NCI-H2227 (cell line): ENCODE measurements at regions not wholly inside any gene's neighbourhood (a gene's known extent, or its start where the extent isn't known, plus 50 kb on each side); places are given as distances from the start of the nearest gene placed in this dataset.

Experiments used
- DNase-seq: peaks from one replicate; lab custom pipeline; 2025; ENCODE audit not compliant: unreplicated experiment; lab: John Stamatoyannopoulos, UW

DNA sequence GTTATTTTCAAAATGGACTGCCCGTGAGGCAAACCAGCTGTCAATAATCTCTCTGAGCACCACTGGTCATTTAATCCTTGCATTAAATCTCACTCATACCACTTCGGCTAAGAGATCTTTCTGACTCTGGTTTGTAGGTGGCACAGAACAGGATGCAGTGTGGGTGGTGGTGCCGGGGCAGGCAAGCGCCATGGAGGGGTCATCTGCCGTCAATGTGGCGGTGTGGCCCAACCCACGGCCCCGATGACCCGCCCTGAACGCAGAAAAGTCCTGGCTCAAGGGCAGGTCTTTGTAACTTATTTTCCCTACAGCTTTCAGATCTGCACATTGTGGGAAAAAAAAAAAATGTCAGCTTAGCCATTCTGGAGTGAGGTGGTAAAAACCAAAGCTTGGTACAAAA, 73.2 kb upstream of the MGMT start:
- DNase-seq: no peak

DNA sequence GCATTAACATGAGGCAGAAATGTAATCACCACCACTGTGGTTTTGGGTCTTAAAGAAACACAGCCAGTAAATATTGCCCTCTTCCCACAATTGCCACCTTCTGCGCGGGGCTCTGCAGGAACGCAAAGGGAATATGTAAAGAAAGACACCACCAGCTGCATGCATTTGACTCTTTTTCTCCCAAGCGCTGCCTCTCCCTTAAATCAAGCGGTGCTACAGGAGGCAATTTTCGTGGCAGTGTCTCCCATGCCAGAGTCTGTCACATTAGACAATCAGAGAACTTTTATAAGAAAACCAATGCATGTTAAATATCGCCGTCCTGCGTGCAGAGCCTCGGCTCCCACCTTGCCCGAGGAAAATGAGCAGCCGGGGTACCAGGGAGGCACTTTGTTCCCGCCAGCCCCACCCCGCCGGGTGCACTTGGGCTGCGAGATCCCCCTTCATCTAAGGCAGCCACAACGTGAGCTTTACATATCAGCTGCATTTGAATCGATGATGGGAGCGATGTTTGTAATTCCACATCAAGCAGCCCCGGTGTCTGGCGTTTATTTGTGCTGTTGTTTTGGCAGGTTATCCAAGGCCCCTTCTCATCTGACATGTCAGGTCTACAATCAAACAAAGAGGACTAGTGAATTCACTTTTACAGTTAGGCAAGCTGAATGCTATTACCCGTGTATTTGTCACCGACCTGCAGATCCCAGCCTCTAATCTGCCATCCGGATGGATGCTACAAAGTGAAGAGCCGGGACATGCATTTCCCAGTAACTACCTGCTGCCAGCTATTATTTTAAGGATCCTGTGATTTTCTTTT, 72.3 kb upstream of the MGMT start:
- DNase-seq: no peak

DNA sequence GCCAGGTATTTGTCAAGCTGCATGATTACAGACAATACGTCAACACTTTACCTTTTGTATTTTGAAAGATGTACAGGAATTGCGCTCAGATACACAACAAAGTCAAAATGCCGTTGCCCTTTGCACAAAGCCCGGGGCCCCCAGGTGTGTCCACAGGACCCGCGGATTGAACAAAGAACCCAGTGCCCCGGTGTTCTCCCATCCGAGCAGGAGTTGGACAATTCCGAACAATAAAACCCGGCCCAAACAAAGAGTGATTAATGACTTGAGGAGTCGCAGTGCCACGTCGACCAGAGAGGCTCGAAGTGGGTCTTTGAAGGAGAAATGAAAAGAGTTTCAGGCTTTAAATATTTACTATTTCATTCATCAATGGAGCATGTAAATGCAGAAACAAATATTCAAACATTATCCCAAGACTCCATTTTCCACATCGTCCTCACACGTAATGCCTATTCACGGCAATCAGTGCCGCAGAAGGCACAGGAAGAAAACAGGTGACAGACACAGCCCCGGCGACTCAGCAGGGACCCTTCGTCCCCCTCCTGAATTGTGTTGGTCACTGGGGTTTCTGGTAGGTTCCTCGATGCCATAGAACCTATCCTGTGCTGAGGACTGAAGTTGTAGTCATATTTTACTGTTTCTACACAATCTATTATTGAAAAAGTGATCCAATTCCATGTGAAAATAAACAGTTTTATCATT, 70.9 kb upstream of the MGMT start:
- DNase-seq: no peak

DNA sequence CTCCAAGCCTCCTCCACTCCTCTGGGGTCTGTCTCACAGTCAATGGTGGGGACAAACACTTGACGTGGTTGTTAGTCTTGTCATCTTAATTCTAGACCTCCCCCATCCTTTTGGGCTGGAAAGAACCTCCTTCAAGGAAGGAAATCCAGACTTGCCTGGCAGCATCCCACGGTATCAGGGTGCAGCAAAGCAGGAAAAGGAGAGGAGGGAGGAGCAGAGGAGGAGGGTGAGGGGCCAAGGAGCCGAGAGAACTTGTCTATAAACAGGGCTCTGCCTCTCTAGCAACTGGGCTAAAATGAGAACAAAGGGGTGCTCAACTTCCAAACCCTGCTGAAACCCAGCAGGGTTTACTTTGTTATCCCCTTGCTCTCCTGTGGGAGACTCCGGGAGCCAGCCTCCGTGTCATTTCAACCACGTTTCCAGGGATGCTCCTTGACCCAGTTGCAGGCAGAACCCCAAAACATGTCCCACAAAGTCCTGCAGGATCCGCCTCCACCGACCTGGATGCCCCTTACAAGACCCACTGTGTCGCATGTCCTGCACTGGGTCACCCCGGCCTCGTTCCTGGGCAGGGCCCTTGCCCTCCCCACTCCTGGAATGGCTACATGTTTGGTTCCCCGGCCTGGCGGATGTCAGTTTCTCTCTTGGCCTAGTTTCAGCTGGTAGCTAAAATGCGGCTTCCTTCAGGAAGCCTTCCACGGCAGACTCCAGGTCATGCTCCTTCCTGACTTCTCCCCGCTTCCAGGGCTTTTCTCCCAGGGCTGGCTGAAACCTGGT, 69.7 kb upstream of the MGMT start:
- no peak for DNase-seq

DNA sequence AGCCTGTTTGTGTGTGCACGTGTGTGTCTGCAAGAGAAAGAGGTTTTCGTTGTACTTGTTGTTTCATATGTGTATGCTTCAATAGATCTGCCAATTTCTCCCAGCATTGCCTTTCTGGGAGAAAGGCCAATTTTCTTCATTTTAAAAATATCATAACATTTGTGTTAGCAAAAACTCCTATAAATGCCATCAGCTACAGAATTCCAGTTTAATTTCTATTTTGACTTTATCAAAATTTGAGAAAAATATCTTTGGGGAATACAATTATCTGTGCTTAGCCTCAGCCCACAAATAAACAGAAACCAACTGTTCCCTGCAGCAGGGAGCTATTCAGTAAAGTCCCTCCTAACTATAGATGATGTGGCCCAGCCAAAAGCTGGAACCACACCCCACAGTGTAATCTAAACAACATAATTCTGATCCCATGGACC, 68.3 kb upstream of the MGMT start:
- DNase-seq: no peak

DNA sequence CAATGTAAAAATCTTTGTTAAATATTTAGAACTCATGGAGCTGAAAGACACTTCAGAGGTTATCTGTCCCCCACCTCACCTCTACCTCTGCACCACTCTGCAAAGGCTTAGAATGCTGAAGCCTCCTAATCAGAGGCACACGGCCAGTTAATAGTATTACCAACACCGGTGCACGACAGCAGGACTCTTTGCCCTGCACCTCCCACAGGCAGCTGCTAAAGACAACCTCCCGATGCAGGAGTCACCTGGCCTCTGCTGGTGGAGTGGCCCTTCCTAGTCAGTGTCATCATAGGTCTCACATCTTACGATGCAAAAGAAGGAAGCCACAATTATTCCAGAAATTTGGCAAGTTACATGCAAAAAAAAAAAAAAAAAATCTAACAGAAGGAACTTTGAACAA, 66.6 kb upstream of the MGMT start:
- no peak for DNase-seq

DNA sequence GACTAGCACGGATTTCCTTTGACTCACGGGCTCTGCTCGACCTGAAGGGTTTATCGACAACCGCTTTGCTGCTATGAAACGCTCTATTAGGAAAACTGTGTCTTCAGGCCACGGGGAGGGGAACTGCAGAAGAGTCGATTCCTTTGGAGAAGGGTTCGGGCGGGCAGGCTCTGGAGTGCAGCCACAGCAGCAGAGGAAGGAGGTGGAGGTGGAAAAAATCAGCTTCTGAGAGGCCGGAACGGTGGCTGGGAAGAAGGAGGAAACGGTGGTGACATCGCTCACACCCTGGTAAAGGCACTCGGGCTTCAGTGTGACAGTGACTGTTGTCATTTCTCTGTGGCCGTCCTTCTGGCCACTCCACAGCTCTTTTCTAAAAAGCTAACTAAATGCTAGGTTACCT, 64.6 kb upstream of the MGMT start:
- no peak for DNase-seq

DNA sequence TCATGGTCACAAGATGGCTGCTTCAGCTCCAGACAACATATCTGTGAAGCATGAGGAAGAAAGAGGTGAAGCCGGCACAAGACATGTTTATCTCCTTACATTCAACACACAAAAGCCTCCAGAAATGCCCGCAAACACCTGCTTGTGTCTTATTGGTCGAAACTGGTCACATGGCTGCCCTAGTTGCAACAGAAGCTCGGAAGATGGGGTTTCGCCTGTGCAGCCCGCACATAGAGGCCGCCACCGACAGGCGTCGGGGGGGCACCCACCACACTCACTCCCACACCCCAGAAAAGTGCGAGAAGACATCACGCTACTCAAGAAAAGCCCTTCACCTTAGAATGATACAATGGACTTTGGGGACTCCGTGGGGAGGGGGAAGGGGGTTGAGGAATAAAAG, 63.0 kb upstream of the MGMT start:
- DNase-seq: no peak

DNA sequence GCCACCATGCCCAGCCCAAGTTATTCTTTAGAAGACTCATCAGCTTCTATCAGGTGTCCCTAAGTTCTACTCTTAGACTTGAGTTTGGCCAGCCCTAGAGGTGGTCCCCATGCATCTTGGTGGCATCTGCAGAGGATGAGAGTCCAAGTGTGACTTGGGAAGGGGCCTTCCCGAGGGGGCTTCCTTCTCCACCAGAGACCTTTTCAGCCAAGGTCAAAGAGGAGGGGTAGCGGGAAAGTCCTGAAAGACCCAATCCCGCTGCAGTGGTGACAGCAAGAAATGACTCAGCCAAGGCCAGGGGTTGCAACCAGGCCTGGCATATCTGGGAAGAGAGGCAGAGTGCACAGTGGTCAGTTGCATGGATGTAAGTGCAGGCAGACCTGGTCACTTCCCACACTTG, 61.7 kb upstream of the MGMT start:
- no peak for DNase-seq

DNA sequence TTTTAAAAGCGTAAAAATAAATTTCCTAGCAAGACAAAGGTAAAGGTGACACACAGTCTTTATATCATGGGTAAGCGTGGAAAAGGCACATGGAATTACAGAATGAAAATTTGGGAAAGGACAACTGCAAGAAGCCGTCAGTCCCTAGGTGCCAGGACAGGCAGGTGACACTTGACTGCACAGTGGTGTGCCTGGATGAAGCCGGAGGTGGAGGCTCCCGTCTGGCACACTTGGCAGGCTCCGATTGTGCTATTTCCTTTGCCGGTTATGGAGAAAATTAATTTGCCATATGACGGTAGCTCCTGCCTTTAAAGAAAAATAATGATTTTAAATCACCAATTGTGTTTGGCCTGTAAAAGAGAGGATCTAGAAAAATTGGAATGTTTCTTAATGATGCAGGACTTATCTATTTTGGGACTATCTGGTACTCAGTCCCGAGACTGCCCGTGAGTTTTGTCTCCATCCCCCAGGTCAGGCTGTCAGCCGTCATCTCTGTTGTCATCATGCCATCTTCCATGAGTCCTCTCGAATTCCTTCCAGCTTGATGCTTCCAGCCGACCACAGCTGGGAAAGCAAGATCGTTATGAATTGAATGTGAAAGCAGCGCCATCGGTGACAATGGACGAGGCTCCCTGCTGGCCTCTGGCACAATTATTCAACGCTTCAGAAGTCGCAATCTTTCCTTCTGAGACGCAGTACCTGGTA, 56.2 kb upstream of the MGMT start:
- DNase-seq: no peak

DNA sequence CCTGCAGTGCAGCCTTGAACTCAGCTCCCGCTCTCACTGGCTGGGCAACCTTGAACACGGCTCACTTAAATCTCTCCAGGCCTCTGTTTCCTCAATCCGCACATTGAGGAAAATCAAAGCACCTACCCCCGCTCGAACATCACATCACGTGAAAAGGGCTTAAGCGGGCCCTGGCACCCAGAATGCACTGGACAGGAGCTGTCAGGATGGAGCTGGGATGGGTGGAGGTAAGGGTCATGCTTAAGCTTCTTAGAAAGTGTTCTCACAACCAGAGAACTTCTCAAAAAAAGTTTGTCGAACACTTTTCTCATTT, 55.7 kb upstream of the MGMT start:
- no peak for DNase-seq

DNA sequence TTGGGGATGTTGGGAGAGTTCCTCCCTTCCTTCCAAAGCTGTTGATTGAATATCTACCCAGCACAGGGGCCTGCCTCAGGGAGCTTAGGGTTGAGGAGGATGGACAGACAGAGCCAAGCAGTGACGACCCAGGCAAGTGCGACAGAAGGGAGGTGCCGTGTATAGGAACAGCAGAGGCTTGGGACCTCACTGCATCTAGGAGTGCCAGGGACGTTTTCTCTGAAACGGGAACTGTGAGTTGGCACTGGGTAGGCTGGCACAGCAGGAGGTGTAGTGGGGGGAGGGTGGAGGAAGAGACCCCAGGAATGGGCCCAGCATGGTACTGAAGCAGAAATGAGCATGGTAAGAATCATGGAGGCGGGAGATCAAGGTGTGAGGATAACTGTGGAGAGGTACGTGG, 55.3 kb upstream of the MGMT start:
- no peak for DNase-seq

DNA sequence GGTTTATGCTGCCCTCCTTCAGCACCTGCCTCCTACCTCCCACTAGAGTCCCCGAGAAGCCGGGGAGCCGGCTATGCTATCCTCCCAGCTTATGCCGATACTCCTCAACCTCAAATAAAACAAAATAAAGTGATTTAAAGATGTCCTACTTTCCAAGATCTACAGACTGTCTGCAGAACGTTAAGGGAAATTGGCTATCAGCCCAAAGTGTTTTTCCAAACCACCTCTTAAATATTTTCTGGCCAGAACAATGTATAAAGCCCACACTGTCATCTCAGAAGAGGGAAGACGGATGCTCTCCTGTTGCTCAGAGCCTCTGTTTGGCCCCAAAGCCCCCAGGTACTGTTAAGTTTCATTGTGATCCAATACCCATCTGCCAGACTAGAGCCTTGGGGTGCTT, 54.0 kb upstream of the MGMT start:
- no peak for DNase-seq

DNA sequence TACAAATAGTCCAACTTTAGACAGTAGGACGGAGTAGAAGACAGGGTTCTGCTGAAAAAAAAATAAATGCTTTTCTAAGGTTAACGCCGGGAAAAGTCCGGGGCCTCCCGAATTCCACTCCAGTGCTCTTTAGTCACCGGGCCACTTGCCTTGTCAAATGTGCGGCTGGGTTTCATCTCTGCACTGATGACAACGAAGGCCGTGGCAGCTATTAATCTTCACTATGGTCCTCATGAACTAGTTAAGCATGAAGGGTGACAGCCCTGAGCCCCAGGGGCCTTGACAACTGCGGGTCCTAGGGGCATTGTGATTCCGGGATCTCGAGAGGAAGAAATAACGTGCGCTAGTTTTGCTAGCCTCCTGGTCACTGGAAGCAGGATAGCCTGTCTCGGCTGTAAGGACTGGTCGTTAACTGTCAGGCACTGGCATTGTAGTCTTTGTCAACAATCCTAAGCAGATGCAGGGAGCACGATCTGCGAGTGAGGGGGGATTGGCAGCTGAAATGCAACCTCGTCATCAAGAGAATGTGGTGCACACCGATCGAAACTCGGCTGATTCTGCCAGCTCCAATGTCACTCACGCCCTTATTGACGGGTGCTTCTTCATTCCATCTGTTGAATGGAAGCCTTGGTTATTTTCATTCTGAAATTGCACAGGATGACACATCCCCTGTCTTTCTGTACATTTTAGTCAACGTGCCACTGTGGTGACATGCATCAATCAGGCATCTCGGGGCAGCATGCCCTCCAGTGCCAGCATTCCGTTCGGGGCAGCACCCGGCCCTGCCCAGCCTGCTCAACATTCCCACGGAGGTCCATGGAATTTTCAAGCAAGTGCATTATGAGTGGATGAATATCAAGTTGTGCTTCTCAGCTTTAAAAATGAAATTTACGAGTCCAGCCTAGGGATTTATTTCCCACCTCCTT, 51.6 kb upstream of the MGMT start:
- no peak for DNase-seq

DNA sequence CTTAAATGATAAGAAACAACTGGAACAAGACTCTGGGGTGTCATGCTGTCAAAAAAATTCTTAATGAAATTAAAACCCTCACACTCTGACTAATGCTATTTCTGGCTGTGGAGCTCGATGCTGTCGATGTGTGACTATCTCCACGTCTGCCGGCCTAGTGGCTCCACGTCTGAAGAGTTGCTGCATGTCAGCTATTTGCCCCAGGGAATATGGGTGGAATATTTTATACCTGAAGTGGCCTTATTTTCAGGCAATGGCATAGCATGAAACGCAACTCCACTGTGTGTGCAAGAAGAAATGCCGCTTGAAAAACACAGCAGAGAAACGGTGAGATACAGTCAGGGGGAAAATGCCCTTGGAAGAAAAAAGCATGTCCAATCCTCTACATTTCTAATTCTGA, 50.9 kb upstream of the MGMT start:
- no peak for DNase-seq

DNA sequence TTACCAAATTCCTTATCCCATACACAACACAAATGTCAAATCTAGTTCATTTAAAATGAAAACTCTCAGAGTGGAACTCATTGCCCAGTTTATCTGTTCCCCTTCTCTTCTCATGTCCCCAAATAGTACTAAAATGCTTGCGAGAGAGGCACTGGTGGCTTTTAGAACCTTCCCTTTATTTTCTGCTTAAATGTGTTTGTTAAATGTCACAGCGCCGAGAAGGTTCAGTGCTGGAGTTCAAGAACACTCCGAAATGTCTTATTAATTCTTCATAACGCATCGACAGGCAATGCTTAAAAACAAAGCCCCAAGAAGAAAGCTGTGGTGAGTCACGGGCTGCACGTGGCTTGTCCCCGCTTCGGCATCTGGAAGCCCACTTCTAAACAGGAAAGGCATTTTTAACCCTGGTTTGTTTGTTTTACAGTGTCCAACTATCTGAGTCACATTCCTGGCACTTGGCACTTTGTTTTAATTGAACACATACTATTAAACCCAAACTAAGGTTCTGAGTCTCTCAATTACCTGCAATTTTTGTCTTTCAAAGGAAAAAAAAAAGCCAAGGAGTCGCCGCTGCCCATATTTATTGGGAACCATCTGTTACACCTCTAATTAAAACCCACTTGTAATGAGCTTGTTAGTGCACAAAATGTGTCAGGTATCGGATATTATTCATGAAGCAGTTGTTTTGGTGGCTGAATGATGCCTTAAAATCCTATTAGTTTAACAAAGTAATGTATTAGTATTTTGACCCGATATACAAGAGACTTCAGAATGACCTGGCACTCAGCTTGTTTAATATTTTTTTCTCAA, 49.9 kb upstream of the MGMT start:
- no peak for DNase-seq
